CD8-positive, alpha-beta memory T cell (primary cell): ENCODE measurements at regions not wholly inside any gene's neighbourhood (a gene's known extent, or its start where the extent isn't known, plus 50 kb on each side); places are given as distances from the start of the nearest gene placed in this dataset.

ENCODE experiments used
- CTCF ChIA-PET: fragments of 350-600 bp; sonication (Branson Sonifier 250); formaldehyde crosslinking; loops from one replicate; lab custom pipeline; 2021; ENCODE audit warnings: antibody characterized with exemption; lab: Charles Lee
- POLR2A ChIA-PET: fragments of 350-600 bp; sonication (Branson Sonifier 250); formaldehyde crosslinking; loops from one replicate; lab custom pipeline; 2021; ENCODE audit warnings: antibody characterized with exemption; lab: Charles Lee
- DNase-seq, 5 donors: peaks; one replicate each; pipeline versions ENCODE4 v3.0.0 to v3.0.0-alpha.2; 2020 to 2022; ENCODE audit warnings: mixed read lengths in 1 of 5
- H3K27ac ChIP-seq: one replicate; pipeline ENCODE4 v1.7.0; 2013; ENCODE audit warnings: low read depth, mild to moderate bottlenecking, low read length, moderate library complexity
- H3K27me3 ChIP-seq: 2 replicates; pipeline ENCODE4 v1.7.0; 2013; ENCODE audit warnings: low read length, mild to moderate bottlenecking; ENCODE audit not compliant: insufficient read depth, poor library complexity, severe bottlenecking
- H3K36me3 ChIP-seq: 2 replicates; pipeline ENCODE4 v1.7.0; 2013; ENCODE audit warnings: mild to moderate bottlenecking, low read length, moderate library complexity; ENCODE audit not compliant: insufficient read depth
- H3K4me1 ChIP-seq: 2 replicates; pipeline ENCODE4 v1.7.0; 2013; ENCODE audit warnings: mild to moderate bottlenecking, low read length, moderate library complexity; ENCODE audit not compliant: insufficient read depth
- H3K4me3 ChIP-seq: 2 replicates; pipeline ENCODE4 v1.7.0; 2013; ENCODE audit warnings: mild to moderate bottlenecking, low read length
- H3K9me3 ChIP-seq: 2 replicates; pipeline ENCODE4 v1.7.0; 2013; ENCODE audit warnings: mild to moderate bottlenecking, low read length
- H3K27ac Mint-ChIP-seq, 8 donors: one replicate each; pipeline ENCODE4 v1.8.0; 2020 to 2021; ENCODE audit warnings: mixed read lengths in 8 of 8, mild to moderate bottlenecking in 6 of 8, inconsistent platforms in 3 of 8, moderate library complexity in 3 of 8
- H3K27me3 Mint-ChIP-seq, 2 donors: one replicate each; pipeline ENCODE4 v1.8.0; 2020 to 2021; ENCODE audit warnings: mixed read lengths in 2 of 2, mild to moderate bottlenecking in 1 of 2, moderate library complexity in 1 of 2
- H3K36me3 Mint-ChIP-seq, 3 donors: one replicate each; pipeline ENCODE4 v1.8.0; 2020 to 2021; ENCODE audit warnings: mixed read lengths in 3 of 3, inconsistent platforms in 1 of 3, mild to moderate bottlenecking in 1 of 3
- H3K4me1 Mint-ChIP-seq, 3 donors: one replicate each; pipeline ENCODE4 v1.8.0; 2020 to 2021; ENCODE audit warnings: mixed read lengths in 3 of 3, inconsistent platforms in 1 of 3, mild to moderate bottlenecking in 1 of 3
- H3K4me3 Mint-ChIP-seq, 7 donors: one replicate each; pipeline ENCODE4 v1.8.0; 2020 to 2021; ENCODE audit warnings: mixed read lengths in 7 of 7, mild to moderate bottlenecking in 6 of 7, moderate library complexity in 4 of 7, inconsistent platforms in 2 of 7
- H3K9me3 Mint-ChIP-seq, 5 donors: one replicate each; pipeline ENCODE4 v1.8.0; 2020 to 2022; ENCODE audit warnings: mixed read lengths in 5 of 5, mild to moderate bottlenecking in 3 of 5, moderate library complexity in 2 of 5, inconsistent platforms in 1 of 5

DNA sequence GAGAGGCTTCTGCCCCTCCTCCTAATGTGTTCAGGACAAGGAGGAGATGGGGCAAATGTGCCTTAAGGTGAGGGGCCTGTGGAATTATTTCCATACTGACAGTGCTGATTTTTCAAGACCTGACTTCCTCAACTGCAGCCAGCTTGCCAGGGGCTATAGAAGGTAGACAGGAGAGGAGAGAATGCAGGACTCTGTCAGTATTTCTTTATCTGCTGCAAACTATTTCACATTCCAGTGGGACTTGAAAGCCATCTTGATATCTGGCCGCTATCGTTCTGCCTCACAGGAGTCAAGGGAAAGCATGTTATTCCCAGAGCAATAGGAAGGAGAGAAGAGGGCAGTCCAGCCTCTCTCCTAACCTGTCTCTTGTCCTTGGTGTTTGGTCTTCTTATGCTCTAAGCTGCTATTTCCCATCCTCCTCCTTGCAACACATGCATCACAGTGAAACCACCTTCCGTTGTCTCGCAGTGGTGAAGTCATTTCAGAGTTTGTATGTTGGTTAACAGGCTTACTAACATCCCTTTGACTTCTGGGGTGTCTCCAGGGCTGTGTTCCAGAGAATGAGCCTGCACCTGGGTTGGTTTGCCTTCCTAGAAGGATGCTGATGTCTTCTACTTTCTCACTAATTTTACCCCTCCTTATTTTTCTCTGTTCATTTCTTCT, 95.1 kb upstream of the MRPS22 start:
- DNase-seq, result no peak
- Histone ChIP-seq H3K36me3 (no peaks in the 10 kb centered on the region), H3K27me3 (no peaks in the 10 kb centered on the region), H3K4me1 (no peaks in the 10 kb centered on the region), H3K4me3 (no peak overlapping the region), H3K9me3 (no peaks in the 10 kb centered on the region), H3K27ac (no peak overlapping the region)
- ChIA-PET CTCF (no interaction called here), POLR2A (no interaction called here)
- H3K36me3 Mint-ChIP-seq, result no peaks in the 10 kb centered on the region
- H3K9me3 Mint-ChIP-seq, result peaks cover 0 to 4% (median 0%) of the 10 kb centered on the region in 5 donors
- H3K27me3 Mint-ChIP-seq, result peaks cover 9 to 26% of the 10 kb centered on the region in 2 donors
- no peaks in the 10 kb centered on the region for H3K4me1 Mint-ChIP-seq
- H3K4me3 Mint-ChIP-seq, result no peak overlapping the region
- no peak overlapping the region for H3K27ac Mint-ChIP-seq

DNA sequence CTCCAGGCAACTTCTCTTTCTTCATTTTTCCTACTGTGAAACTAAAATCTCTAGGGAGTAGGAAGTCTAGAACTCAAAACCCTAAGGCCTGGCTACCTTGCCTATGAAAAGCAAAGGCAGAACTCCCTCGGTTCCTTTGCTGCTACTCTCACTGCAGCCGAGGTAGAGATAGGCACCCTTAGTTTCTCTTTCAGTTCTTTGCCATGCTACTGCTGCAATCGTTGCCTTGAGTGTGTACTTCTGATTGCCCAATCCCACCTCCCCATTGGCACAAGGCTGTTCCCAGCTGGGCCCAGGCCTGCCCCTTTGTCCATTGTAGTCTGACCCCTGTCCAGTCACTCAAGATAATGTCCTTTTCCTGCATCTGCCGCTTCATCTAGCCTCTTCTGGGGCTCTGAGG, 92.3 kb upstream of the MRPS22 start:
- POLR2A ChIA-PET, result no interaction called here
- Mint-ChIP-seq H3K36me3 (no peaks in the 10 kb centered on the region), H3K27ac (no peak overlapping the region), H3K27me3 (peaks cover 9 to 29% of the 10 kb centered on the region in 2 donors), H3K9me3 (peaks cover 0 to 2% (median 0%) of the 10 kb centered on the region in 5 donors), H3K4me1 (no peaks in the 10 kb centered on the region), H3K4me3 (no peak overlapping the region)
- no peak for DNase-seq
- H3K36me3 ChIP-seq, result no peaks in the 10 kb centered on the region
- no peaks in the 10 kb centered on the region for H3K4me1 ChIP-seq
- H3K27ac ChIP-seq, result no peak overlapping the region
- no peaks in the 10 kb centered on the region for H3K9me3 ChIP-seq
- no peaks in the 10 kb centered on the region for H3K27me3 ChIP-seq
- CTCF ChIA-PET, result no interaction called here
- H3K4me3 ChIP-seq, result no peak overlapping the region

DNA sequence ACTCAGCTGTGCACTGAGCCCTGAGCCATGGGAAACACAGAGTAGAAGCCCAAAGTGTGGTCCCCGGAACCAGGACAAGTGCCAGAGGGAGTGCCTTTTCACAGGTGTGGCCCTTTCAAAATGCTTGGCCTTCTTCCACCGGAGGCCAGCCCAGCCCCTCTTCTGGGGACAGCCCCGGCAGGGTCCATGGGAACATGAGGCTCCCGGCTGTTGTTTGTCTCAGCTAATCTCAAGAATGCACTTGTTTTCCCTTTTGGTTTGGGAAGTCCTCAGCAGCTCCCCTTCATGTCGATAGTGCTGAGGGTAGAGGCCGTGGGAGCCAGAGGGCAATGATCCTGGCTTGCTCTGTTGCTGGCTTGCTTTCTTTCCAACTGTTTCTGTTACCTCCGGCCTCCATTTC, 91.1 kb upstream of the MRPS22 start:
- Mint-ChIP-seq H3K9me3 (peaks cover 0 to 2% (median 0%) of the 10 kb centered on the region in 5 donors), H3K27ac (no peak overlapping the region), H3K36me3 (no peaks in the 10 kb centered on the region), H3K27me3 (peaks cover 8 to 25% of the 10 kb centered on the region in 2 donors), H3K4me1 (no peaks in the 10 kb centered on the region), H3K4me3 (no peak overlapping the region)
- ChIA-PET POLR2A (no interaction called here), CTCF (no interaction called here)
- no peaks in the 10 kb centered on the region for H3K9me3 ChIP-seq
- no peak for DNase-seq
- no peak overlapping the region for H3K4me3 ChIP-seq
- no peaks in the 10 kb centered on the region for H3K36me3 ChIP-seq
- H3K4me1 ChIP-seq, result no peaks in the 10 kb centered on the region
- H3K27me3 ChIP-seq, result no peaks in the 10 kb centered on the region
- no peak overlapping the region for H3K27ac ChIP-seq

DNA sequence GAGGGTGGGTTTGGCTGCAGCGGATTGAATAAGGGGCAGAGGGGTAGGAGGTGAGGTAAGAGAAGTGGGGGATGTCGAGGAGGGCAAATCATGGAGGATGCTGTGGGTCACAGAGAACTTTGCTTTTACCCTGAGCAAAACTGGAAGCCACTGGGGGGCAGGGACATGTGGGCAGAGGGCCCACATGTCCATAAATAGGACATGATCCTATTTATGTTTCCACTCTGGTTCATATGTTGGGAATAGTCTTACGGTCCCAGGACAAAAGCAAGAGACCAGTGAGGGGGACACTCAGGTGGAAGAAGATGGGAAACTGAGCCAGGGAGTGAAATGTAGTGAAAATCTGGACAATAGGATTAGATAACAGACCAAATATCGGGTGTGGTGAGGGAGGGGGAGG, 85.5 kb upstream of the MRPS22 start:
- Histone ChIP-seq H3K4me1 (no peaks in the 10 kb centered on the region), H3K36me3 (no peaks in the 10 kb centered on the region), H3K27ac (no peak overlapping the region), H3K4me3 (no peak overlapping the region), H3K27me3 (no peaks in the 10 kb centered on the region), H3K9me3 (no peaks in the 10 kb centered on the region)
- CTCF ChIA-PET, result no interaction called here
- no peak for DNase-seq
- no peaks in the 10 kb centered on the region for H3K36me3 Mint-ChIP-seq
- POLR2A ChIA-PET, result no interaction called here
- peaks cover 10 to 25% of the 10 kb centered on the region in 2 donors for H3K27me3 Mint-ChIP-seq
- H3K9me3 Mint-ChIP-seq, result no peaks in the 10 kb centered on the region
- no peak overlapping the region for H3K4me3 Mint-ChIP-seq
- no peaks in the 10 kb centered on the region for H3K4me1 Mint-ChIP-seq
- no peak overlapping the region for H3K27ac Mint-ChIP-seq

DNA sequence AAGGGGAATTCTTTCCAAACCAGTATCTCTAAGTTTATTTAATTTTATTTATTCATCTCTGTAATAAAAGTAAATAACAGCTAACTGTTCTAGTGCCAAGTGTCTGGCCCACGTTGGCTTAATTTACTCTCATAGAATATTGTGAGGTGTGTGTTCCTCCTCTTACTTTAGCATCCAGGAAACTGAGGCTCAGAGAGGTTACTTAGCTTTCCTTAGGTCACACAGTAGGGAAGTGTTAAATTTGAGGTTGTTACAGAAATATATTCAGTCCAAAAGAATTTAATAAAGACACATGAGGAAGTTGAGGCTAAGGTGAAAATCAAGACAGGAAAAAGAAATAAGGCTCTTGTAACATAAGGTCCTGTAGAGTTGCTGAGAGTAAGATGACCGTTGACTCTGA, 84.4 kb upstream of the MRPS22 start:
- no peaks in the 10 kb centered on the region for H3K27me3 ChIP-seq
- CTCF ChIA-PET, result no interaction called here
- peaks cover 10 to 20% of the 10 kb centered on the region in 2 donors for H3K27me3 Mint-ChIP-seq

DNA sequence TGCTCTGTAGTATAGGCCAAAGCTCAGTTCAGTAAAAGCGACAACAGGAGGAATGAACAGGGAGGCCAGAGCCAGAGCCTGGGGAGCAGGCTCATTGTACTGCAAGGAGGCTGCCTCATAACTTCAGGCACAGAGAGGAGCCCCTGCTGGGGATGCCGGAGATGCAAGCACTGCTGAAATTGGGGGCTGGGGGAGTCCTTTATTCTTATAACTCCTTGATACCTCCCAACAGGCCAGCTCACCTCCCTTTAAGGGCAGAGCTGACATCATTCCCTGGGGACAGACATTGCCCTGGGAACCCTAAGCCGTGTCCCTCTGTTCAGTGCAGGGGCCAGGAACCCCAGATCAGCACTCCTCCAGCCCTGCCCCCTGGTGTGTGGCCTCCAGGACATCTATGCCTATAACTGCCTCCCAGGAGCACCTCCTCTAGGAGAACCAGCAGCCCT, 83.8 kb upstream of the MRPS22 start:
- no peak overlapping the region for H3K27ac ChIP-seq
- Mint-ChIP-seq H3K9me3 (no peaks in the 10 kb centered on the region), H3K27ac (no peak overlapping the region), H3K4me1 (no peaks in the 10 kb centered on the region), H3K4me3 (no peak overlapping the region), H3K27me3 (peaks cover 10 to 18% of the 10 kb centered on the region in 2 donors), H3K36me3 (no peaks in the 10 kb centered on the region)
- no peaks in the 10 kb centered on the region for H3K27me3 ChIP-seq
- DNase-seq, result no peak
- no peak overlapping the region for H3K4me3 ChIP-seq
- POLR2A ChIA-PET, result no interaction called here
- H3K4me1 ChIP-seq, result no peaks in the 10 kb centered on the region
- CTCF ChIA-PET, result no interaction called here
- no peaks in the 10 kb centered on the region for H3K36me3 ChIP-seq
- no peaks in the 10 kb centered on the region for H3K9me3 ChIP-seq

More for the DNA sequence above, 84.4 kb upstream of the MRPS22 start:
- Histone ChIP-seq H3K36me3 (no peaks in the 10 kb centered on the region), H3K4me3 (no peak overlapping the region), H3K27ac (no peak overlapping the region), H3K4me1 (no peaks in the 10 kb centered on the region), H3K9me3 (no peaks in the 10 kb centered on the region)
- POLR2A ChIA-PET, result no interaction called here
- Mint-ChIP-seq H3K4me3 (no peak overlapping the region), H3K9me3 (no peaks in the 10 kb centered on the region), H3K27ac (no peak overlapping the region), H3K4me1 (no peaks in the 10 kb centered on the region), H3K36me3 (no peaks in the 10 kb centered on the region)
- no peak for DNase-seq

DNA sequence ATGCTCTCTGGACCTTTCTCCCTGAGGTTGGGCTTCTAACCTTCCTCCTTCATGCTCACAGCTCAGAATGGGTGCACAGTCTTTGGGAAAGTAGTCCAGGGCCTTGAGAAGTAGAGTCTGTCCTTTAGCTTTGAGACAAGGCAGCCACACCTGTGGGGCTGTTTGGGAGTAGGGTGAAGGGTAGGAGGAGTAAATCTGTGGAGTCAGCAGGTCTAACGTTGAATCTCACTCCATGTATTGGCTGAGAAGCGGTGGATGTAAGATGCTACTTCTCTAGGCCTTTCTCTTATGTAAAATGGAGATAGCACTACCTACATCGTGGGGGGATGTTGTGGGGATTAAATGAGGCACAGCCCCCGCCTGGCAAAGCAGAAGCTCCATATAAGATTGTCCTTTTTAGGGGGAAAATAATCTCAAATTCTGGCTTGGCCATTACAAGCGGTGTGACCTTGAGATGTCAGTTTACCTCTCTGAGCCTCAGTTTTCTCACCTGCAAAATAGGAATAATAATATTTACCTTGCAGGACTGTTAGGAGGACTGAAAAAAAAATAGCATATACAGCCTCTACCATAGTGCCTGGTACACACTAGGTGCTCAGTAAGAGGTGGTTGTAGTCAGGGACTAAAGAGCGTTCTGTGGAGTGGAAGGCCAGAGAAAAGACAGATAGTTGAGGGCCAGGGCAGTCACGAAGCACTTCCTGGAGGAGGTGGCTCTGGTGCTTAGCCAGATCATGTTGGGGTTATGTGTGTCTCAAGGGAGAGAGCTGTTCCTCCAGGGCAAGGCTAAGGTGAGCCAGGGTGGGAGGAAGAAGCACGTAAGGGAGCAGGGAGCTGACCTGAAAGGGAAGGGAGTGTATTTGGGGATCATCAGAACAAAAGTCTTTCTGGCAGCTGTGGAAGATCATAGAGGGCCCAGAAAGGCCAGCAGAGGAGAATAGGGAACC, 82.8 kb upstream of the MRPS22 start:
- no peak for DNase-seq
- Mint-ChIP-seq H3K4me3 (no peak overlapping the region), H3K27ac (no peak overlapping the region), H3K9me3 (no peaks in the 10 kb centered on the region), H3K36me3 (no peaks in the 10 kb centered on the region), H3K27me3 (peaks cover 10 to 18% of the 10 kb centered on the region in 2 donors), H3K4me1 (no peaks in the 10 kb centered on the region)
- CTCF ChIA-PET, result no interaction called here
- Histone ChIP-seq H3K9me3 (no peaks in the 10 kb centered on the region), H3K4me3 (no peak overlapping the region), H3K4me1 (no peaks in the 10 kb centered on the region), H3K36me3 (no peaks in the 10 kb centered on the region), H3K27ac (no peak overlapping the region), H3K27me3 (no peaks in the 10 kb centered on the region)
- POLR2A ChIA-PET, result no interaction called here
